Activated CD8-positive, alpha-beta memory T cell treated with anti-CD3 and anti-CD28 coated beads for 36 hours (primary cell): ENCODE measurements at regions not wholly inside any gene's neighbourhood (a gene's known extent, or its start where the extent isn't known, plus 50 kb on each side); places are given as distances from the start of the nearest gene placed in this dataset.

Experiments used
- CTCF ChIA-PET: fragments of 350-600 bp; sonication (Branson Sonifier 250); formaldehyde crosslinking; loops from one replicate; lab custom pipeline; 2021; ENCODE audit warnings: antibody characterized with exemption; lab: Charles Lee
- POLR2A ChIA-PET: fragments of 350-600 bp; sonication (Branson Sonifier 250); formaldehyde crosslinking; loops from one replicate; lab custom pipeline; 2021; ENCODE audit warnings: antibody characterized with exemption; lab: Charles Lee

- ChIA-PET CTCF (no interaction called here), POLR2A (no interaction called here)
These were observed 784.1 kb downstream of the PCDH18 start for GRCh38 chr4:136748165-136748564.

GRCh38 chr4:136743238-136743637, 789.1 kb downstream of the PCDH18 start:
- POLR2A ChIA-PET, result no interaction called here
- CTCF ChIA-PET, result no interaction called here

- ChIA-PET POLR2A (no interaction called here), CTCF (no interaction called here)
These were observed 790.0 kb downstream of the PCDH18 start for GRCh38 chr4:136742333-136742732.

GRCh38 chr4:136741468-136741867, 790.8 kb downstream of the PCDH18 start:
- ChIA-PET CTCF (no interaction called here), POLR2A (no interaction called here)

- POLR2A ChIA-PET, result no interaction called here
- CTCF ChIA-PET, result no interaction called here
These were observed 792.0 kb downstream of the PCDH18 start for GRCh38 chr4:136740326-136740725.

GRCh38 chr4:136737066-136737465, 795.2 kb downstream of the PCDH18 start:
- CTCF ChIA-PET, result no interaction called here
- POLR2A ChIA-PET, result no interaction called here

GRCh38 chr4:136731025-136731424, 801.3 kb downstream of the PCDH18 start:
- ChIA-PET POLR2A (no interaction called here), CTCF (no interaction called here)

- POLR2A ChIA-PET, result no interaction called here
- CTCF ChIA-PET, result no interaction called here
These were observed 806.8 kb downstream of the PCDH18 start for GRCh38 chr4:136725286-136726081.

- POLR2A ChIA-PET, result no interaction called here
- CTCF ChIA-PET, result no interaction called here
These were observed 819.2 kb downstream of the PCDH18 start for GRCh38 chr4:136713140-136713539.

GRCh38 chr4:136709897-136710296, 822.4 kb downstream of the PCDH18 start:
- ChIA-PET CTCF (no interaction called here), POLR2A (no interaction called here)

GRCh38 chr4:136706942-136707341, 825.4 kb downstream of the PCDH18 start:
- ChIA-PET CTCF (no interaction called here), POLR2A (no interaction called here)

- CTCF ChIA-PET, result interaction anchor here (1.0 kb wide), 1 partner anchor 15 kb away, joined by 3 read pairs; no protein-coding TSS in a partner anchor
- POLR2A ChIA-PET, result no interaction called here
These were observed 832.4 kb downstream of the PCDH18 start for GRCh38 chr4:136699905-136700304.

- ChIA-PET POLR2A (no interaction called here), CTCF (no interaction called here)
These were observed 840.7 kb downstream of the PCDH18 start for GRCh38 chr4:136691607-136692006.

- CTCF ChIA-PET, result no interaction called here
- POLR2A ChIA-PET, result no interaction called here
These were observed 841.9 kb downstream of the PCDH18 start for GRCh38 chr4:136690360-136690759.

- CTCF ChIA-PET, result no interaction called here
These were observed 844.7 kb downstream of the PCDH18 start for GRCh38 chr4:136687596-136687995.

GRCh38 chr4:136687118-136687517, 845.2 kb downstream of the PCDH18 start:
- CTCF ChIA-PET, result no interaction called here
- POLR2A ChIA-PET, result no interaction called here

More at GRCh38 chr4:136687596-136687995, 844.7 kb downstream of the PCDH18 start:
- POLR2A ChIA-PET, result no interaction called here

GRCh38 chr4:136680761-136681160, 851.5 kb downstream of the PCDH18 start:
- CTCF ChIA-PET, result interaction anchor here (1.4 kb wide), 1 partner anchor 12 kb away, joined by 4 read pairs; no protein-coding TSS in a partner anchor
- POLR2A ChIA-PET, result no interaction called here

- CTCF ChIA-PET, result interaction anchor here (1.4 kb wide), 1 partner anchor 11 kb away, joined by 4 read pairs; no protein-coding TSS in a partner anchor
- POLR2A ChIA-PET, result no interaction called here
These were observed 852.0 kb downstream of the PCDH18 start for GRCh38 chr4:136680271-136680670.

GRCh38 chr4:136670265-136670664, 862.0 kb downstream of the PCDH18 start:
- CTCF ChIA-PET, result no interaction called here
- POLR2A ChIA-PET, result no interaction called here

- ChIA-PET CTCF (no interaction called here), POLR2A (no interaction called here)
These were observed 867.3 kb downstream of the PCDH18 start for GRCh38 chr4:136664988-136665387.

GRCh38 chr4:136662539-136662938, 869.8 kb downstream of the PCDH18 start:
- ChIA-PET POLR2A (no interaction called here), CTCF (no interaction called here)
